AG20443 (cell line): ENCODE measurements at regions not wholly inside any gene's neighbourhood (a gene's known extent, or its start where the extent isn't known, plus 50 kb on each side); places are given as distances from the start of the nearest gene placed in this dataset.
A peak's percentile ranks its signal among the peaks of the same experiment; 100 is the strongest.
"Not testable (repeated sequence)": the region's sequence is repeated elsewhere in the genome, so short reads cannot be mapped to it uniquely, and the experiment has no call there.

Experiments used
- DNase-seq: peaks from one replicate; pipeline ENCODE4 v3.0.0; 2012; ENCODE audit warnings: low spot score, mixed read lengths

- no peak for DNase-seq
Observed at GRCh38 chr12:68425998-68426397, 93.8 kb upstream of the MDM1 start.

- DNase-seq, result no peak
Observed at GRCh38 chr12:68428211-68428610, 96.0 kb upstream of the MDM1 start.

- peak; percentile 46 for DNase-seq
Observed at GRCh38 chr12:68428724-68429501, 96.8 kb upstream of the MDM1 start.

DNA sequence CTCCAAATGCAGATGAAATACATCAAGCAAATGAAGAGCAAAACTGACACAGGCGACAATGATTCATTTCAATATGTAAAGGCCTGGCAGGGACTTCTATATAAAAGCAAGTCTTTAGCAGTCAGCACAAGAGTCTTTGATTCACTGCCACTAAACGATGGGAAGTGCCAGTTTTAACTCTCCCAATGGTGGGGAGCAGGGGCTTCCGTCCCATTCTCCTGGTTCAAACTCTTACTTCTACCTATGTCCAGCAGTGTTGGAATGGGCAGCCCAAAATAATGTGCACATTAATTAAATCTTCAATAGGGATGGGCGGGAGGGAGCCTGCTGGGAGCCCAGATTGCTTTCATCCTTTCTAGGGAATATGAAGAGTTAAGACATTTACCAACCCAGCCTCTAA lies 97.5 kb upstream of the MDM1 start:
- DNase-seq, result no peak

DNA sequence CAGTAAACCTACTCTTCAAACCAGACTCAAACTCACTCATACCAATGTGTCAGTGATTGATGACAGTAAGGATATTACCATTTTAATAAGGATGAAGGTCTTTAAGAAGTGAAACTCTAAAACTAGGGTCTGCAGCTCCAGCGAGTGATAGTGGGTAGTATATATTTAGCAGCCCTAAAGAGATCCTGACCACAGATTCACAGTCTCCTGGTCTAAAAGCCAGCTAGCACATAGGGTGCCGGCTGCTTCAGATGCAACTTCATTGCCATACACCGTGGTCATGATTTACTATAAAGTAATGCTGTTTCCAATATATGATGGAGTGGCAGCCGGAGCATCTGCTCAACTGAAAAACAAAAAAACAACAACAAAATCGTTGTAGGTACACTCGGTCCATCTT lies 99.6 kb upstream of the MDM1 start:
- DNase-seq, result no peak

DNA sequence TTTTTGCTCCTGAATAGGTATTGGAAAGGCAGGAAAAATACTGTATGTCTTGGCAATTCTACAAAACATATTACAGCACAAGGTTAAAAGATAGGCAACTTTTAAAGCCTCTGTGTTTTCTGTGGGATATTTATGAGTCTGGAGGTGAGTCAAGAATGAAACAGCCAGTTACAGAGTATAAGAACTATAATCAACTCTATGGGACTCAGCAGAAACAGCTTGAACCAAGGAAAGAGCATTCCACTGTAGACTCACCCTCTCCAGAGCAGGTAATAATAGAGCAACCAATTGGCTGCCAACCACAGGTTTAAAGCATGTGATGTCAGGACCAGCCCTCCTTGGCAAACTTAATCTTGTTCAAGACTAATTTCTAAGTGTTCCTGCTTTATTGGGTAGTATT lies 100.5 kb upstream of the MDM1 start:
- no peak for DNase-seq

- DNase-seq, result no peak
Observed at GRCh38 chr12:68434391-68435298, 102.5 kb upstream of the MDM1 start.

DNA sequence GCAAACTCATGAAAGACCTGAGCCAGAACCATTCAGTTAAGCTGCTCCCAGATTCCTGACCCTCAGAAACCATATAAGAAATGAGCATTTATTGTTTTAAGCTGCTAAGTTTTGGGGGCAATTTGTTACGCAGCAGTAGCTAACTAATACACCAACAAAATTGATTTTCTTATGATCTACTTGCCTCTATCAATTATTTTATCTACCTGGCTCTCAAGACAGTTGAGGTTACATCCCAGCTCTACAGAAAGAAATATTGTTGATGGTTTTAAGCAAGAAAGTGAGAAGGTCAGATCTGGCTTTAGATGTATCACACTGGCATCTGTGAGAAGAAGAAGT lies 103.1 kb upstream of the MDM1 start:
- no peak for DNase-seq

DNA sequence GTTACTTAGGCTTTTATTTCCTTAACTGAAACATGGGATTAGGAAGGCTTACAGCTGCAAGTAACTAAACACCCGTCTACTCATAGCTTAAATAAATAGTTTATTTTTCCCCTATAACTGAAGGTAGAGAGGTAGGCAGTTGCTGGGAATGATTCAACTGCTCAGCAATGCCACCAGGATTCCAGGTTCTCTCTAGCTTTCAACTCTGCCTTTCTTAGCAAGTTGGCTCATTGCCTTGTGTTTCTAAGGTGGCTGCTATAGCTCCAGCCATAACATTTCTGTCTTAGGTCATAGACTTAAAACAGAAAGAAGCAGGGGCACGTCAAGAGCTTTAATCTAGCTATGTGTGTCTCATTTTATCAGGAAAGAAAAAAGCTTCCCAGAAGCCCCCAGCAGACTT lies 103.7 kb upstream of the MDM1 start:
- no peak for DNase-seq

- no peak for DNase-seq
Observed at GRCh38 chr12:68438601-68439000, 106.4 kb upstream of the MDM1 start.

- no peak for DNase-seq
Observed at GRCh38 chr12:68439368-68440045, 107.3 kb upstream of the MDM1 start.

DNA sequence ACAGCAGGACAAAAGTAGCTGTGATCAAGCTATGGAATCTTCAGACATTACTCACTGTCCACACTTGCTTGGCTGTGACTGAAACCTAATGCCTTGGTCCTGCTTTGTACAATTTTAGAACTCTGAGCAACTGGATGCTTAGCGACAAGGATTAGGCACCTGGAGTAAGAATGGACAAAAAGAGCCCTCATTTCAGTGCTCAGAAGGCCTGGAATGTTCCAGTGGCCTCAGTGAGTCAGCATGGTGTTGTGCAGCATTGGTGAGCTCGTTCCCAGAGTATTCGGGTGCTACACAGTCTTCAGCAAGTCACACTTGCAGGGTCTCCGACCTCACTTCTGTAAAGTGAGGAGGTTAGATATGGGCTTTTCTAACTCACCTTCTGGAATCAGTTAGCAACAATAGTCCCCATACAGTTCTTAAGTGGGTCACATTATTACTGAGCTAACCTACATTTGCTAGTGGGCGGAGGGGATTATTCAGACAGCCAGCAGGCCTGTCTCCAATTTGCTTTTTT lies 108.0 kb upstream of the MDM1 start:
- peak; percentile 50 for DNase-seq

- no peak for DNase-seq
Observed at GRCh38 chr12:68441167-68441566, 109.0 kb upstream of the MDM1 start.

DNA sequence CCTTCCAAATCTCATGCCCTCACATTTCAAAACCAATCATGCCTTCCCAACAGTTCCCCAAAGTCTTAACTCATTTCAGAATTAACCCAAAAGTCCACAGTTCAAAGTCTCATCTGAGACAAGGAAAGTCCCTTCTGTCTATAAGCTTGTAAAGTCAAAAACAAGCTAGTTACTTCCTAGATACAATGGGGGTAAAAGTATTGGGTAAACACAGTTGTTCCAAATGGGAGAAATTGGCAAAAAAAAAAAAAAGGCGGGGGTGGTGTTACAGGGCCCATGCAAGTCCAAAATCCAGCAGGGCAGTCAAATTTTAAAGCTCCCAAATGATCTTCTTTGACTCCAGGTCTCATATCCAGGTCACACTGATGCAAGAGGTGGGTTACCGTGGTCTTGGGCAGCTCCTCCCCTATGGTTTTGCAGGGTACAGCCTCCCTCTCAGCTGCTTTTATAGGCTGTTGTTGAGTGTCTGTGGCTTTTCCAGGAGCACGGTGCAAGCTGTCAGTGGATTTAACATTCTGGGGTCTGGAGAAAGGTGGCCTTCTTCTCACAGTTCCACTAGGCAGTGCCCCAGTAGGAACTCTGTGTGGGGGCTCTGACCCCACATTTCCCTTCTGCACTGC lies 110.3 kb upstream of the MDM1 start:
- not testable (repeated sequence) for DNase-seq

GRCh38 chr12:68443695-68444094 lies 111.5 kb upstream of the MDM1 start:
- not testable (repeated sequence) for DNase-seq

- no peak for DNase-seq
Observed at GRCh38 chr12:68445824-68446223, 113.7 kb upstream of the MDM1 start.

- no peak for DNase-seq
Observed at GRCh38 chr12:68446384-68446783, 114.2 kb upstream of the MDM1 start.

DNA sequence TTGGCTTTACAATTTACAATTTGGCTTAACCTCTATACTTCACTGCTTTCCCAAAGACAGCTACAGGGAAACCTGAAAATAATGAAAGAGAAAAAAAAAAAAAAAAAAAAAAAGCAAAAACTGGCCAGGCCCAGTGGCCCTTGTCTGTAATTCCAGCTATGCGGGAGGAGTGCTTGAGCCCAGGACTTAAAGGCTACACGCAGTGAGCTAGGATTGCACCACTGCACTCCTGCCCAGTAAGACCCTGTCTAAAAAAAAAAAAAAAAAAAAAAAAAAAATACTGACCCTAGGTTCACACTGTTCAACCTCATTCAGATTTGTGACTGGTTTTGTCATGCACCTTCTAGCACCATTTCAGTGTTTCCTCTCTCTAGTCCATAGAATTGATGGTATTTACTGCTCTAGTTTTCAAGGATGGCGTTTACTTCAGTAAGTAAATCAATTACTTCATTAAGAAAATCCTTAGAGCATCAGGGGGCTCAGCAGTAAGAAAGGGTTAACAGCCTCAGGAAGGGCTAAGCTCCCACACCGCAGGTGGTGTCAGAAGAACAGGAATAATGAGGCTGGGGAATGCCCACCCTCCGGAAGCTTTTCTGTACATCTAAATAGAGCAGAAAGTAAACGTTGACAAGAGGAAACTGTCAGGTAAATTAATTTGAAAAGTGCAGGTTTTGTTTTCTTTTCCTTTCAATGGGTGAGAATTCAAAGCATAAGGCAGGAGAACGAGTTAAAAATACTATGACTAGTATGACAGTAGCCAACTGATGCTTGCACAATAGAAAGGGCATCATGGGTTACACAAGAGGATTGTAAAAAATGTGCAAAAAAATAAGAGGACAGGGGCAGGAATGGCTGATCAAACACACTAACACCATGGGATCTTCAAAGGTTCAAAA lies 115.0 kb upstream of the MDM1 start:
- peak; percentile 27 for DNase-seq

DNA sequence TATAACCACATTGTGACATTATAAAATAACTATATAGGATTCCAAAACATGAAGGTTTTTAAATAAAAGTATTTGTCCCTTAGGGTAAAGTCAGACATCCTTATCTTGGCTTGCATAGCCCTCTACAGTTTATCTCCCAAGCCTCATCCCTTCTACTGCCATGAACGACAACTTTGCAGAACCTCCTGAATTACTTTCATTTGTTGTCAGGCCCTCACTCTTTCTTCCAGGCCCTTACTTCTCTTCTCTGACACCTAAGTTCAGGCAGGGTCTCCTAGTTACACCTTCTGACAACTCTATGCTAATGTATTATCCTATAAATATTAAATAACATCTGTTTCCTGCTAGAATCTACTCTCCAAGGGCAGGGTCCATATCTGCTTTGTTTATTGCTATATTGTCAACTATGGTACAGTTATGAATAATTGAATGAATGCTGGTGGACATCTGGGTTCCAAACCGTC lies 115.7 kb upstream of the MDM1 start:
- DNase-seq, result no peak

DNA sequence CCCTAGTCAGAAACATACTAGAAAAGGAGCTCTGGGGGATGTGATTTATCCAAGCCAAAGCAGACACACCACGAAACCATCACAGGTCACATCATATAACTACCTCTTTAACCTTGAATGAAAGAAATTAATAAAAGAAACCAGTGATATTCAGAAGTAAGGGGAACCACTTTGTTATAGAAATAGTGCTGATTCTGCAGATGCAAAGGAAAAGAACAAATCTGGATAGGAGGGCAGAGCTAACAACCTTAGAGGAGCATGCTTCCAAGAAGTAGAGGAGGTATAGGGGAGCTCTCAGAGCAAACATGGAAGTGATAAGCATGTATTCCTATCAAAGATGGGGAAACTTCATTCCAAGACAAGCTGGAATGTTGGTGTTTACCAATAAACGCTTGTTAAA lies 117.0 kb upstream of the MDM1 start:
- no peak for DNase-seq

- no peak for DNase-seq
Observed at GRCh38 chr12:68450947-68451260, 118.7 kb upstream of the MDM1 start.
